ENCODE measurements at regions not wholly inside any gene's neighbourhood (a gene's known extent, or its start where the extent isn't known, plus 50 kb on each side); places are given as distances from the start of the nearest gene placed in this dataset.
A peak's percentile ranks its signal among the peaks of the same experiment; 100 is the strongest.
"Not testable (repeated sequence)": the region's sequence is repeated elsewhere in the genome, so short reads cannot be mapped to it uniquely, and the experiment has no call there.

DNA sequence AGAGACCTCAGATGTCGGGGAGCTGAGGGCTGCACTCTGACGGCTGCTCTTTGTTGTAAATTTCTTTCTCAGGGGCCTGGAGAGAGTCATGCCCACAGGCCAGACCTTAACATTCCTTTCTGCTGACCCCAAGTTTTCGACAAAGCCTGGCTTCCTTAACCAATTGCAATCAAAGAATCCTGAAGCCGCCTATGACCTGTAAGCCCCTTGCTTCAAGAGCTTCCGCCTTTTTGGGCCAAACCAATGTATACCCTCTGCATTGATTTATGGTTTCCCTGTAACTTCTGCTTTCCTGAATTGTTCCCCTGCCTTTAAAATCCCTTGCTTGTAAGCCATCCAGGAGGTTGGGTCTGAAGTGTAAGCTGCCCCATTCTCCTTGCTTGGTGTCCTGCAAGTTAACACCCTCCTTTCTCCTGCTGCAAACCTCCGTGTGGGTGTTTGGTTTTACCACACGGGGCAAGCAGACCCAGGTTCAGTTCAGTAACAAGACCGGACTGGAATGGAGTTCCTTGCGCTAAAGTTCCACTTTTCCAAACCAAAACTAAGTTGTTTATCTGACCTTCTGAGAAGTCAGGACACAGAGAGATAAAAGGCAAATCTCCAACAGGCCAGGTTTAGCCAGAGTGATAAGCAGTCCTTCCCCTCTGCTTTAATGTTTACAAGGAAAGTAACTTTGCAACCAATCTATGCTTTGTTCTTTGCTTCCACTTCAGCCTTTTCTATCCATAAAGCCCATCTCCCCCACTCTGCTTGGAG is 141.6 kb downstream of the KCNJ12 start:
- DNase-seq = peak; percentile 68

DNA sequence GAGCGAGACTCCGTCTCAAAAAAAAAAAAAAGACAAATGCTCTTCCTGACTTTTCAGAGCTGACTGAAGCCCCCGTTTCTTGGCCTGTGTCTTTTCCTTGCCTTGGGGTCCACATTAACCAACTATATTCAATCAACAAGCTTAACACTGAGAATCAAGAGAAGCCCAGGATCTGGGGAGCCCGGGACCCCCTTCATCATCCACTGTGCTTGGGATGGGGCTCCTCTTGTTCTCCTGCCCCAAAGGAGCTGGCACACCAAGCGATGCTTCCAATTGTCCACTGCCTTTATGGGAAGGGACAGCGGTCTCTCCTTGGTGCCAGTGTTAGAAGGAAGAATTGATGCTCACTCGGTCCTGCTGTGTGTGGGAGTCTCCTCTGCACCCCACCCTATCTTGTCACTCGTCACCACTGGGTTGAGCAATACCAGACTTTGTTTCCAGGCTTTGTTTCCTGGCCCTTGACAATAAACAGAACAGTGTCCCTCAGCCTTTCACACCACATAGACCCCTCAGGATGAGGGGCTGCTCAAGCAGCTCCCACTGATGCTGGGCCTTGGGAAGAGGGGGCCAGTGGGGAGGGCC is 146.7 kb downstream of the KCNJ12 start:
- peak; percentile 37 for DNase-seq

DNA sequence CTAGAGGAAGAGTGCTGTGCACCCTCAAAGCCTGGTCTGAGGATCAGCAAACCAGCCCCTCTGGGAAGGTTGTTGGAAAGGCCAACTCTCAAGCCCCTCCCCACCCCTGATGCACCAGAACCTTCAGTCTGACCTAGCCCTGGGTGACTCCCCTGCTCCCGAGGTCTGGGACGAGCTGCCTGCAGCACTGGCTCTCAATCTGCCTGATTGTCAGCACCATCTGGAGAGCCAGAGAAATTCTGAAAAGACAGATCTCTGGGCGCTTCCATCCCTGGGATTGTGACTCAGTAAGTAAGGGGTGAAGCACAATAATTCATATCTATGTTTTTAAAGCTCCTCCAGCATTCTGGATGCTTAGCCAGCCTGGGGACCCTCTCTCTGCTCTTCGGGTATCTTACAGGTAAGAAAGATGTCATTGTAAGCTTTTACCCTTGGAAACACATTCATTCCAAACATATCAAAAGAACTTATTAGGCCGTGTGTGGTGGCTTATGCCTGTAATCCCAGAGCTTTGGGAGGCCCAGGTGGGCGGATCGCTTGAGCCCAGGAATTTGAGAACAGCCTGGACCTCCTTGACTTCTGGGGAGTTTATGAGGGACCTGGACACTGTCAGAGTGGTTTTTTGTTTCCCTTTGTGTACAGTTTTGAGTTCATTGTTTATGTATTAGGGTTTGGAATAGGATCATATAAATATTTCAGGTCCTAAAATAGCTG is 147.5 kb downstream of the KCNJ12 start:
- peak; percentile 20 for DNase-seq

DNA sequence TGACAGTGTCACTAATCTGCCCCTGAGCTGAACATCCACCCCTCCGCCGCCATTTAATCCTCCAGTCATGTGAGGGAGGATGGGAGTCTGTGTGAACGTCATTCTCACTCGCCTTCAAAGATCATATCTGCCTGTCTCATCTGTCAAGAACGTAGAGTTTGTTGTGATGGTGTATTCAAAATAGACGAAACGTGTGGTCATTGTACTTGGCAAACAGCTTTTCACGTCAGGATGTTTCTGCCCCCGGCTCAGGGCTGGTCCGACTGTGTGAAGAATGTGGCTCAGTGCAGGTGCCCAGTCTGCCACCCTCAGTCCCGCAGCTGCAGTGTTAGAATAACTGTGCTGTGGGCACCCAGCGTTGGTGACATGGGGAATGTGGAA is 148.0 kb downstream of the KCNJ12 start:
- peak; percentile 48 for DNase-seq

DNA sequence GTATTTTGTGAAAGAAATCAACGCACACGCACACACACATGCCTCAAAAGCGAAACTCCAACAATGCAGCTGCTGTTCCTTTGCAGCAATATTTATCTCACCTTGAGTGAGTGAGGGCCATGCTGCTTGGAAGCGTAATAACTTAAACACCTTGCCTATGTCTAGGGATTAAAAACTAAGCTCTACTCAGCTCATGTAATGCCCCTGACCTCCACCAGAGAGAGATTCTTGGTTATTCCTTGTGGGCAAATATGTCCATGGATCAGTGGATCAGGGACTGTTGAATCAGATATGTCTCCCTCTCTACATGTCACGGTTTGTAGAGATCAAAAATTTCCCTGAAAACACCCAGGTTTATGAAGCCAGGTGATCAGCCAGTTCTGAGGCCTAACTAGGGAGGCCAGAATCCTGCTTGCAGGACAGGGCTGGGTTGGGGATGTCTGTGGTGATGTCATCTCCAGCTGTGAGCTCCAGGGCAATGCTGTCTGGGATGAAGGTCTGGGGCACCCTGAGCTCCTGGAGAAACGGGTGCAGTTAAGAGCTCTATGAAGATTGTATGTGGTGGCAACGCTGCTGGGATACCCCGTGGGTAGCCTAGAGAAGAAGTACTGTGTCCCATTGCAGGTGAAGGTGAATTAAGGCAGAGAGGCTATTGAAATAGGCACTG is 149.4 kb downstream of the KCNJ12 start:
- peak; percentile 47 for DNase-seq

DNA sequence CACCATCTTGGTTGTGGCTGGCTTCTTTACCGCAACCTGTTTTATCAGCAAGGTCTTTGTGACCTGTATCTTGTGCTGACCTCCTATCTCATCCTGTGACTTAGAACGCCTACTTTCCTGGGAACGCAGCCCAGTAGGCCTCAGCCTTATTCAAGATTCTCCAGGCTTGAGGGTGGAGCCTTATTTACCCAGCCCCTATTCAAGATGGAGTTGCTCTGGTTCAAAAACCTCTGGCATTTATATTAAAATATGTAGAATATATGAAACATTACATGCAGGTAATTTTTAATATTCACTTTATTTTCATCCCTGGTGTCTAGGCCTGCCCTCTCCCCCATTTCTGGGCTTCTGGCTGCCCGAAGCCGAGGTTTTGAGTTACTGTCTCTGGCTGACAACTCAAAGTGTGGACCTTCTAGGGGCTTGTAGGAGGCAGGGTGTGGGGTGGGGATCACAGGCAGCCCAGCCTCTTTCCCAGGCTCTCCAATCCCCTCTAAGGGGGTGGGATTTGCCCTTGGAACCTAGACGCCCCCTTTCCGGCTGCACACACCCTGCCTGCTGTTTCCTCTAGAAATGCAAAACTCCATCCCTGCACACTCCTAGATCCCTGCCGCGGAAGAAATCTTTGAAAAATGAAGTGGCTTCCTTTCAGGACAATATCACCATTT is 152.0 kb downstream of the KCNJ12 start:
- DNase-seq = peak; percentile 29

DNA sequence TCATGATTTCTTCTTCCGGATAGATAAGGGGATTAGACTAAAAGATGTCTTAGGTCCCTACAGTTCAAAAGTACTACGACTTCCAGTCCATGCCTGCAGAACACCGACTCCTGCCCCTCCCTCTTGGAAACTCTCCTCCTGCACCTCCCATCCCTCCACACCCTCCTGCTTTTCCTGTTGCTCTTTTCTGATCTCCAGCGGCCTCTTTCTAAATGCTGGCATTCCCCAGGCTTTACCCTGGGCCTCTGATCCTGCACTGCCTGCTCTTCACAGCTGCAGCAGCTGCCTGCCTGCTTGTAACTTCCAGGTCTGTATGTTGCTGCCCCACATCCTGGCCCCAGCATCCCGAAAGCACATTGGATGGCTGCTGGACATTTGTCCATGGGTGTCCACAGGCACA is 154.2 kb downstream of the KCNJ12 start:
- peak; percentile 36 for DNase-seq

DNA sequence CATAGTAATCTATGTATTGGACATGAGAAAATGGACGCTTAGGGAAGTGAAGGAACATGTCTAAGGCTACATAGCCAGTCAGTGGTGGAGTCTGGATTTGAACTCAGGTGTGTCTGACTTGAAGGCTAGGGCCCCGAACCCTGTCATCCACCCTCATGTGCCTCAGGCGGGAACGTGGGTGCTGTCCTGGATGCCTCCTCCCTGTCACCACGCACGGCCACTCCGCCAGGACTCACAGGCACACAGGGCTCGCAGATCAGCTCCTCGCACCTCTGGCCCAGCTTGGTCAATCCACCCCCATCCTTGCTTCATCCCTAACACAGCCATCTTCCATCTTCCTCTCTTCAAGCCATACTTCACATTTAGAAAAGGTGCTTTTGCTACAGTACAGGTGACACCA is 154.7 kb downstream of the KCNJ12 start:
- peak; percentile 43 for DNase-seq

DNA sequence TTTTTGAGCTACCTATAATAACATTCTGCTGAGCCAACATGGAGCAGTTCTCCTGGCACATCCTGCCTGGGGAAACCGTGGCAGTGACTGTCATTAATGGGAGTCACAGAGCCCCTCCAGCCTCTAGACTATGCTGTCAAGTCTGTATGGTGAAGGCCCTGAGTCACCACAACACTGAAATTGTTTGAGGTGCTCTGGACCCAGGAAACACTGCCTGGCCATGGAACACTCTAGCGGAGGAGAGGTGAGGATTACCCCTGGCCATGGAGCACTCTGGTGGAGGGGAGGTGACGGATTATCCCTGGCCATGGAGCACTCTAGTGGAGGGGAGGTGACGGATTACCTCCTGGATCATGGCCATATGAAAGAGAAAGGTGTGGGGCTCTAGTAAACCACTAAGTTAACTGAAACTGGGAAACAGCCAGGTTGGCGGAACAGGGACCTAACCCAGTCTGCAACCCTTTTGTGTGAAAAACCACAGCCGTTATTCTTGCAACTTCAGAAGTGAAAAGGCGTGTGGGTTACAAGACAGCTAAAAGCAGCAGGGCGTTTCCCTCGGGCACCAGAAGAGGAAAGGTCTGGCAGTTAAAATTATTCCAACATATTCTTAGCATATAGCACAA is 156.7 kb downstream of the KCNJ12 start:
- peak; percentile 22 for DNase-seq

DNA sequence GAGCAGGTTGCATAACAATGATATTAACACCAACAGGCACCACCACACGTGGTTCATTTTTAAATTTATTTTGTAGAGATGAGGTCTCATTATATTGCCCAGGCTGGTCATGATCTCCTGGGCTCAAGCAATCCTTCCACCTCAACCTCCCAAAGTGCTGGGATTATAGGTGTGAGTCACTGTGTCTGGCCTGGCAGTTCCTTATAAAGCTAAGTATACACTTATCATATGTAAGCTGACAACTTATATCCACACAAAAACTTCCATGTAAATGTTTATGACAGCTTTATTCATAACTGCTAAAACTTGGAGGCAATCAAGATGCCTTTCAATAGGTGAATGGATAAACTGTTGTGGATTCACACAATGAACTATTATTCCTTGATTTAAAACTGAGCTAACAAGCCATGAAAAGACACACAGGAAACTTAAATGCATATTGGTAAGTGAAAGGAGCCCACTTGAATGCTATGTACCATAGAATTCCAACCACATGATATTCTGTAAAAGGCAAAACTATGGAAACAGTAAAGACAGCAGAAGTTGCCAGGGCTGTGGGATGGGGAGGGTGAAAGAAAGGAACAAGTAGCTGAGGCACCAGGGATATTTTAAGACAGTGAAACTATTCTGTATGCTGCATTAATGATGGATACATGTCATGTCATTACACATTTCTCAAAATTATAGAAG is 156.5 kb upstream of the KCNJ18 start:
- DNase-seq = no peak

DNA sequence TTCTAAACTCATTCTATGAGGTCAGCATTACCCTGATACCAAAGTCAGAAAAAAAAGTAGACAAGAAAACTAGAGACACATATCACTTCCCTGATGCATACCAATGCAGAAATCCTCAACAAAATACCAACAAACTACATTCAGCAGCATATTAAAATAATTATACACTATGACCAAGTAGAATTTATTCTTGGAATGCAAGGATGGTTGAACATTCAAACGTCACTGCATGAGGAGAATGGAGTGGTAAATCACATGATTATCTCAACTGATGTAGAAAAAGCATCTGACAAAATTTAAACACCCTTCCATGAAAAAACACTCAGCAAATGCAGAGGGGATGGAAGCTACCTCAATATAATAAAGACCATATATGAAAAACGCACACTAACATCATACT is 155.0 kb upstream of the KCNJ18 start:
- DNase-seq = no peak

DNA sequence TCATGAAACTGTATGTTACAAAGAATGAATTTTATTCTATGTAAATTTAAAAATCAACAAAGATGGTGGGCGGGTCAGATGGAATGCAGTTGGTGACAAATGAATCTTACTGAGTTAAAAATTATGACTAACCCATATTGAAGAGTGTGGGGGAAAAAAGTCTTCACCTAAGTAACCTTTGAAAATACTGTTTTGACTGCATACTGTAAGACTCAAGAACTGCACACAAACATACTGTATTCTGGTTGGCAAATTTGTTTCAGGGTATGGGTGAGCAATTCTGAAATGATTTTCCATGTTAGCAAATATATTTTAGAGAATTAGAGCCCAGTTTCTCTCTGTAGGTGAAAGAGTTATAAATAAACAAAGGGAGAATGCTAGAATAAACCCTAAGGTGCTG is 153.7 kb upstream of the KCNJ18 start:
- no peak for DNase-seq

DNA sequence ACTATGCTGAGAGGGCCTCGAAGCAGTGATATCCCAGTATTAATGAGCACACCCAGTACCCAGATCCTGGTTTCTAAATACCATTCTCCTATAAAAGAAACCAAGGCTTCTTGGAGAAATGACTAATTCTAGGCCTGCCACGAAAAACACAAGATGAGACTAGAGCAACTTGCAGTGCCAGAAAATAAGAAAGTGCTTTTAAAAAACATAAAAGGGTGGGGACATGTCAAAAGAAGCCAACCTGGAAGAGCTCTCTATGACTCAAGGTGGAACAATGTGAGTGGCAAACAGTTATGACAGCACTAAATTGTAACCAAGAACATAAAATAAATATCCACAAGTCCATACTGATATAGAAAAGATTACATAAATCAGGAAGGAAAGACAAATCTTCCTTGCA is 153.2 kb upstream of the KCNJ18 start:
- no peak for DNase-seq

DNA sequence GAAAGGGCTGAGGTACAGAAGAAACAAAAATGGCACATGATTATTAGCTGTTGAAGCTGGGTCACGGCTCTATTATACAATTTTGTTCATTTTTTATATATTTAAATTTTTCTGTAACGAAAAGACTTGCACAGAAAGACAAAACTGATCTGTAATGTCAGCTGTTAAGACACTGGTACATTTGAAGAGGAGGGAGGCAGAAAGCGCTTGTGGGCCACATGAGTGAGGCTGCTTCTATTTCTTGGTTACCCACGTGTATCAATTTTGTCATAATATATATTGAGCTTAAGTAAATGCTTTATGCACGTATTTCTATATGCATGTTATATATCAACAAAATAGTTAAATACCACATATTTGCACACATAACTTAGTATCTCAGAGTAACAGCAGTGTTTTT is 151.8 kb upstream of the KCNJ18 start:
- DNase-seq = no peak

DNA sequence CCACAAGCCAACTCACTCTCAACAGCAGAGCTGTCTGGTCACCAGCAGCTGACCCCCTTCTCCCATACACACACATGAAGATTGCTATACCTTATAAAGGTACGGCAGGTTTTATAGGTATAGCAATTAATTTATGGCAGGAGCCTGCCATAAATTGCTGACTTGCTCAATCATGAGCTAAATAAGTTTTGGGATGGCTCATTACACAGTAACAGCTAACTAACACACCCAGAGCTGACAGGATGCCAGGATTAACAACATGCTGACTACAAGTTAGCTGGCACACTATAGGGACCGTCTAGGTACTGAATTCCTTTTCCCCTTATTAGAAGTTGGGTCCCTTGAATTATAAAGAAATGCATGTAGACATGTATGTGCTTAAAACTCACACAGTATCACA is 150.3 kb upstream of the KCNJ18 start:
- DNase-seq = no peak

DNA sequence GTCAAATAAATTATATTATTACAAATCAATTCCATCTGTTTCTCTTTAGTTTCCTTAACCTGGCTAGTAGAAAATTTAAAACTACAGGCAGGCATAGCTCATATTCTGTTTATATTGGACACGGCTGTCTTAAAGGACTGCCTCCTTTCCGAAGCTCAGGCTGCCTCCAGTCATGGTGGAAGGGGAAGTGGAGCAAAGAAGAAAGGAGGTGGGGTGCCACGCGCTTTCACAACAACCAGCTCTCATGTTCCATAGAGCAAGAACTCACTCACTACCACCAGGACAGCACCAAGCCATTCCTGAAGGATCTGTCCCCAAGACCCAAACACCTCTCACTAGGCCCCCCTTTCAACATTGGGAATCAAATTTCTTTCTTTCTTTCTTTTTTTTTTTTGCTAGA is 149.3 kb upstream of the KCNJ18 start:
- DNase-seq = no peak

DNA sequence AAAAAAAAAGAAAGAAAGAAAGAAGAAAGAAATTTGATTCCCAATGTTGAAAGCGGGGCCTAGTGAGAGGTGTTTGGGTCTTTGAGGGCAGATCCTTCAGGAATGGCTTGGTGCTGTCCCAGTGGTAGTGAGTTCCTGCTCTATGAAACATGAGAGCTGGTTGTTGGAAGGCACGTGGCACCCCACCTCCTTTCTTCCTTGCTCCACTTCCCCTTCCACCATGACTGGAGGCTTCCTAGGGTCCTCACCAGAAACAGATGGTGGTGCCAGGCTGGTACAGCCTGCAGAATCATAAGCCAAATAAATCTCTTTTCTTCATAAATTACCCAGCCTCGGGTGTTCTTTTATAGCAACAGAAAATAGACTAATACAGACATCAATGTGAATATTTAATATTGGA is 147.3 kb upstream of the KCNJ18 start:
- no peak for DNase-seq

DNA sequence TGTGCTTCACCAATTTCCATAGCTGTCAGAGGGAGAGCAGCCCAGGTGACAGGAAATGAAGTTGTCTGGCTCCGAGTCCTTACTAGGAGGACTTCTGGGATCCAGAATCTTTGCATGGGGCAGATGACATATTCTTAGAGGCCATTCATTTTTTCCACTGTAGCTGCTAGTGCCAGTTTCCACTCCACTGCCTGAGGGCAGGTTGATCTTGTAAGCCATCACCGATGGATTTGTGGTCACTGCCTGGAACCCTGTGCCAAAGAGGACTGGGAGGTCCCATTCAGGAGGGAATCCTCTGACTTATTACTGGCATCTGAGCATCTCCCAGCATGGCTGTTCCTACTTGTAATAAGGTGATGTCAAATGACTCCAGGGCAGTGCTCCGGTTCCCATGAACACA is 144.1 kb upstream of the KCNJ18 start:
- no peak for DNase-seq

DNA sequence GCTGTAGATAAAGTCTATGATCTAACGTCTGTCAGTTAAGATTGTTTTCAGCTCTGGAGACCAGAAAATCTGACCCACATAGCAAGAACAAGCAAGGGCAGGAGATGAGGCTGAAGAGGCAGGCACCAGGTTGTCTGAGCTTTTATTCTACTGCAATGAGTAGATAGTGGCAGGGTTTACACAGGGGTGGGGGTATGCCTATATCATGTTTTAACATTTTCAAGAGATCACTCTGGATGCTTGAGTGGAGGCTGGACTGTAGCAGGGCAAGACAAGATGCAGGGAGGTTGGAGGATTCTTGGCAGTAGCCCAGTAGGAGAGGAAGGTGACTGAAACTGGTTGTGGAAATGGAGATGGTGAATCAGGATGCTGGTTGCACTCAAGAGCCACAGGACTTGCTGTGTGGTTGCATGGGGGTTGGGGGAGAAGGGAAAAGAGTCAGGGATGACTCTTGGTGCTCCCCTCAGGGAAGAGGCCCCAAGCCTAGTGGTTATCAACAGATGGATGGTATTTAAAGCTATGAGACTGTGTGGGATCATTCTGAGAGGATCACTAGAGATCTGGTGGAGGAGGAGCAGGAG is 143.1 kb upstream of the KCNJ18 start:
- no peak for DNase-seq

DNA sequence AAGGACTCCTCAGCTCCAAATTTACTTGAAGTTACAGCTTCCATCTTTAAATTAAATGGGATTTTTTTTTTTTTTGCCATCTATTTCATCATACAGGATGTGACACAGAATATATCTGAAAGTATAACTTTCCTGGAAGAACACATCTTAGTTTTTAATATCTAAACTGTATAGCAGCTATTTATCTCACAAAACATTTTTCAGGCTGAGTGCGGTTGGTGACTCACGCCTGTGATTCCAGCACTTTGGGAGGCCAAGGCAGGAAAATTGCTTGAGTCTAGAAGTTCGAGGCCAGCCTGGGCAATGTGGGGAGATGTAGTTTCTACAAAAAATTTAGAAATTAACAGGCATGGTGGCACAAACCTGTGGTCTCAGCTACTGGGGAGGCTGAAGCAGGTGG is 142.3 kb upstream of the KCNJ18 start:
- not testable (repeated sequence) for DNase-seq

DNA sequence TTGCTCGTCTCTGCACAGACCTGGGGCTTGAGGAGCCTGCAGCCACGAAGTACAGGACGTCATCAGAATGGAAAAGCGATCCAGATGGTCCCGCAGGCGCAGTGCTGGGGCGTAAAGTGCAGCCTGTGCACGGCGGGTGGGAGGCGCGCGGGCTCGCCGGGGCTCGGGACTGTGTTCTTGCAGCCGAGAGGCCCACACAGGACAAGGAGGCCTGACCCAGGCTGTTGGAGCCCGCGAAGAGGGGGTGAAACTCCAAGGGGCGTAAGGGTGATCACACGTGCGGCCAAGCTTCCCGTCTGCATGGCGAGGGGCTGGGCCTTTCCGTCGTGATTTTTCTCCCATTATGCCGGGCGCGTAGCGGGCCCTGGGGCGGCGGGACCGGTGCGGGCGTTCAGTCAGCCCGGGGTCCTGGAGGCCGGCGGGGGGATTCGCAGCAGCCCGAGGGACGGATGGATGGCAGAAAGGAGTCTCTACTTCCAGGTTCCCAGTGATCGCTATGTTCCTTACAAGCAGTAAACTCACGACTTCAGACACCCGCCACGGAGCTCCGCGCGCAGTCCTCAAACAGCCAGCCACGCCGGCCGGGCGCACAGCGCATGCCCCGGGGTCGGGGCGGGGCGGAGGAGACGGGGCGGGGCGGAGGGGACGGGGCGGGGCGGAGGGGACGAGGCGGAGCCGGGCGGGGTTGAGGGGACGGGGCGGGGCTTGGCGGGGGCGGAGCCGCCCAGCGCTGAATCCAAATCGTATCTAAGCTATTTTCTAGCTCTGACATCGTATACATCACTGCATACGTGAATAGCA is 141.0 kb upstream of the KCNJ18 start:
- peak; percentile 71 for DNase-seq
